Keratinocyte (primary cell): ENCODE measurements at regions not wholly inside any gene's neighbourhood (a gene's known extent, or its start where the extent isn't known, plus 50 kb on each side); places are given as distances from the start of the nearest gene placed in this dataset.

Source experiments
- EZH2 ChIP-seq: IDR thresholded peaks from one replicate; pipeline ENCODE4 v1.6.1; 2012; ENCODE audit warnings: inconsistent platforms, mild to moderate bottlenecking, low read length, moderate library complexity
- TF ChIP-seq, protein P1 (sequence below), 3 experiments: IDR thresholded peaks in 1 of 3; conservative IDR thresholded peaks in 1 of 3; optimal IDR thresholded peaks in 1 of 3; 2 replicates in 2 of 3; 3 replicates in 1 of 3; pipeline versions ENCODE3 to v1.5.1; 2011; ENCODE audit warnings: low read length in 3 of 3, mild to moderate bottlenecking in 3 of 3, moderate library complexity in 2 of 3, control low read depth in 1 of 3, inconsistent platforms in 1 of 3; ENCODE audit not compliant: insufficient read depth in 2 of 3; ENCODE audit errors: extremely low read depth in 1 of 3

GRCh38 chr19:30115947-30116346 lies 173.9 kb downstream of the URI1 start:
- no peak for TF ChIP-seq EZH2
- TF ChIP-seq, protein P1, sequence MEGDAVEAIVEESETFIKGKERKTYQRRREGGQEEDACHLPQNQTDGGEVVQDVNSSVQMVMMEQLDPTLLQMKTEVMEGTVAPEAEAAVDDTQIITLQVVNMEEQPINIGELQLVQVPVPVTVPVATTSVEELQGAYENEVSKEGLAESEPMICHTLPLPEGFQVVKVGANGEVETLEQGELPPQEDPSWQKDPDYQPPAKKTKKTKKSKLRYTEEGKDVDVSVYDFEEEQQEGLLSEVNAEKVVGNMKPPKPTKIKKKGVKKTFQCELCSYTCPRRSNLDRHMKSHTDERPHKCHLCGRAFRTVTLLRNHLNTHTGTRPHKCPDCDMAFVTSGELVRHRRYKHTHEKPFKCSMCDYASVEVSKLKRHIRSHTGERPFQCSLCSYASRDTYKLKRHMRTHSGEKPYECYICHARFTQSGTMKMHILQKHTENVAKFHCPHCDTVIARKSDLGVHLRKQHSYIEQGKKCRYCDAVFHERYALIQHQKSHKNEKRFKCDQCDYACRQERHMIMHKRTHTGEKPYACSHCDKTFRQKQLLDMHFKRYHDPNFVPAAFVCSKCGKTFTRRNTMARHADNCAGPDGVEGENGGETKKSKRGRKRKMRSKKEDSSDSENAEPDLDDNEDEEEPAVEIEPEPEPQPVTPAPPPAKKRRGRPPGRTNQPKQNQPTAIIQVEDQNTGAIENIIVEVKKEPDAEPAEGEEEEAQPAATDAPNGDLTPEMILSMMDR (optimal IDR thresholded peaks at IDR 0.05 in 1 of 3, IDR thresholded peaks at IDR 0.05 in 1 of 3, conservative IDR thresholded peaks at IDR 0.05 in 1 of 3; ENCODE audit: extremely low read depth in 1 of 3, insufficient read depth in 2 of 3, low read length in 3 of 3), result no peak
